HL-60 (cell line): ENCODE measurements at regions not wholly inside any gene's neighbourhood (a gene's known extent, or its start where the extent isn't known, plus 50 kb on each side); places are given as distances from the start of the nearest gene placed in this dataset.
"Not testable (repeated sequence)": the region's sequence is repeated elsewhere in the genome, so short reads cannot be mapped to it uniquely, and the experiment has no call there.

Experiments
- GABPA ChIP-seq: IDR thresholded peaks from 2 replicates; pipeline ENCODE4 v1.6.1; 2012; ENCODE audit warnings: low read depth
- POLR2AphosphoS5 ChIP-seq: IDR thresholded peaks from 2 replicates; pipeline ENCODE4 v1.6.1; 2012; ENCODE audit warnings: low read depth
- SPI1 ChIP-seq: IDR thresholded peaks from 2 replicates; pipeline ENCODE4 v1.6.1; 2012; ENCODE audit warnings: low read depth, mild to moderate bottlenecking, borderline replicate concordance
- TF ChIP-seq, protein P1 (sequence below): IDR thresholded peaks from one replicate; pipeline ENCODE4 v1.5.1; 2011; ENCODE audit warnings: low read length, control low read depth, inconsistent platforms; ENCODE audit not compliant: insufficient read depth

DNA sequence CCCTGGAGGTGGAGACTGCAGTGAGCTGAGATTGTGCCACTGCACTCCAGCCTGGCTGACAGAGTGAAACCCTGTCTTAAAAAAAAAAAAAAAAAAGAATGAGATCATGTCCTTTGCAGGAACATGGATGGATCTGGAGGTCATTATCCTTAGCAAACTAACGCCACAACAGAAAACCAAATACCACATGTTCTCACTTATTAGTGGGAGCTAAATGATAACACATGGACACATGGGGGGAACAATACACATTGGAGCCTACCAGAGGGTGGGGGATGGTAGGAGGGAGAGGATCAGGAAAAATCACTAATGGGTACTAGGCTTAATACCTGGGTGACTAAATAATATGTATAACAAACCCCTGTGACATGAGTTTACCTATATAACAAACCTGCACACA, 108.0 kb upstream of the FHL2 start:
- TF ChIP-seq, protein P1, sequence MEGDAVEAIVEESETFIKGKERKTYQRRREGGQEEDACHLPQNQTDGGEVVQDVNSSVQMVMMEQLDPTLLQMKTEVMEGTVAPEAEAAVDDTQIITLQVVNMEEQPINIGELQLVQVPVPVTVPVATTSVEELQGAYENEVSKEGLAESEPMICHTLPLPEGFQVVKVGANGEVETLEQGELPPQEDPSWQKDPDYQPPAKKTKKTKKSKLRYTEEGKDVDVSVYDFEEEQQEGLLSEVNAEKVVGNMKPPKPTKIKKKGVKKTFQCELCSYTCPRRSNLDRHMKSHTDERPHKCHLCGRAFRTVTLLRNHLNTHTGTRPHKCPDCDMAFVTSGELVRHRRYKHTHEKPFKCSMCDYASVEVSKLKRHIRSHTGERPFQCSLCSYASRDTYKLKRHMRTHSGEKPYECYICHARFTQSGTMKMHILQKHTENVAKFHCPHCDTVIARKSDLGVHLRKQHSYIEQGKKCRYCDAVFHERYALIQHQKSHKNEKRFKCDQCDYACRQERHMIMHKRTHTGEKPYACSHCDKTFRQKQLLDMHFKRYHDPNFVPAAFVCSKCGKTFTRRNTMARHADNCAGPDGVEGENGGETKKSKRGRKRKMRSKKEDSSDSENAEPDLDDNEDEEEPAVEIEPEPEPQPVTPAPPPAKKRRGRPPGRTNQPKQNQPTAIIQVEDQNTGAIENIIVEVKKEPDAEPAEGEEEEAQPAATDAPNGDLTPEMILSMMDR: not testable (repeated sequence)
- not testable (repeated sequence) for TF ChIP-seq POLR2AphosphoS5, GABPA, SPI1
